ENCODE measurements at regions not wholly inside any gene's neighbourhood (a gene's known extent, or its start where the extent isn't known, plus 50 kb on each side); places are given as distances from the start of the nearest gene placed in this dataset.
"Not testable (repeated sequence)": the region's sequence is repeated elsewhere in the genome, so short reads cannot be mapped to it uniquely, and the experiment has no call there.

- H3K4me1 ChIP-seq (ENCODE audit: insufficient read depth, low read length, severe bottlenecking): no peaks in the 10 kb centered on the region
- no peak for TF ChIP-seq EZH2 (IDR thresholded peaks at IDR 0.05; ENCODE audit: borderline replicate concordance, low read length)
- no peak for TF ChIP-seq CTCF (IDR thresholded peaks at IDR 0.05; ENCODE audit: low read length)
- H3K27ac ChIP-seq (ENCODE audit: low read depth, low read length, poor library complexity, severe bottlenecking): no peak overlapping the region
- H3K9me3 ChIP-seq (ENCODE audit: low read length): no peaks in the 10 kb centered on the region
- H2AFZ ChIP-seq (ENCODE audit: low read length): no peak overlapping the region
- H3K36me3 ChIP-seq (ENCODE audit: insufficient read depth, low read length): no peaks in the 10 kb centered on the region
- no peaks in the 10 kb centered on the region for H3K9me2 ChIP-seq (ENCODE audit: low read depth, low read length)
- no peak overlapping the region for H3K4me2 ChIP-seq (ENCODE audit: low read length)
- H3K9ac ChIP-seq (ENCODE audit: low read length): no peak overlapping the region
- no peaks in the 10 kb centered on the region for H3K27me3 ChIP-seq (ENCODE audit: insufficient read depth, low read length)
- no peaks in the 10 kb centered on the region for H3F3A ChIP-seq (ENCODE audit: insufficient read depth, low read length)
- no peaks in the 10 kb centered on the region for H4K20me1 ChIP-seq (ENCODE audit: insufficient read depth, low read length)
- no peaks in the 10 kb centered on the region for H3K79me2 ChIP-seq (ENCODE audit: insufficient read depth, low read length)
- no peak overlapping the region for H3K4me3 ChIP-seq (ENCODE audit: low read depth, low read length, poor library complexity, severe bottlenecking)
These were observed 520.1 kb upstream of the SMC2 start for GRCh38 chr9:103574056-103574455.

GRCh38 chr9:103586721-103587120 is 507.4 kb upstream of the SMC2 start:
- Histone ChIP-seq H3K9me2 (ENCODE audit: low read depth, low read length) (no peaks in the 10 kb centered on the region), H3K4me2 (ENCODE audit: low read length) (no peak overlapping the region), H3K27ac (ENCODE audit: low read depth, low read length, poor library complexity, severe bottlenecking) (no peak overlapping the region), H3K4me1 (ENCODE audit: insufficient read depth, low read length, severe bottlenecking) (no peaks in the 10 kb centered on the region), H3K9me3 (ENCODE audit: low read length) (no peaks in the 10 kb centered on the region), H2AFZ (ENCODE audit: low read length) (no peak overlapping the region), H3K79me2 (ENCODE audit: insufficient read depth, low read length) (no peaks in the 10 kb centered on the region), H4K20me1 (ENCODE audit: insufficient read depth, low read length) (no peaks in the 10 kb centered on the region), H3K9ac (ENCODE audit: low read length) (no peak overlapping the region), H3F3A (ENCODE audit: insufficient read depth, low read length) (no peaks in the 10 kb centered on the region), H3K36me3 (ENCODE audit: insufficient read depth, low read length) (no peaks in the 10 kb centered on the region), H3K4me3 (ENCODE audit: low read depth, low read length, poor library complexity, severe bottlenecking) (no peak overlapping the region), H3K27me3 (ENCODE audit: insufficient read depth, low read length) (no peaks in the 10 kb centered on the region)
- TF ChIP-seq CTCF (IDR thresholded peaks at IDR 0.05; ENCODE audit: low read length): no peak
- no peak for TF ChIP-seq EZH2 (IDR thresholded peaks at IDR 0.05; ENCODE audit: borderline replicate concordance, low read length)

GRCh38 chr9:103601287-103601686 is 492.8 kb upstream of the SMC2 start:
- H3K79me2 ChIP-seq (ENCODE audit: insufficient read depth, low read length): no peaks in the 10 kb centered on the region
- no peak overlapping the region for H3K4me2 ChIP-seq (ENCODE audit: low read length)
- H3K27me3 ChIP-seq (ENCODE audit: insufficient read depth, low read length): no peaks in the 10 kb centered on the region
- H4K20me1 ChIP-seq (ENCODE audit: insufficient read depth, low read length): no peaks in the 10 kb centered on the region
- H3F3A ChIP-seq (ENCODE audit: insufficient read depth, low read length): no peaks in the 10 kb centered on the region
- no peak overlapping the region for H3K4me3 ChIP-seq (ENCODE audit: low read depth, low read length, poor library complexity, severe bottlenecking)
- H3K9me3 ChIP-seq (ENCODE audit: low read length): no peaks in the 10 kb centered on the region
- H3K9me2 ChIP-seq (ENCODE audit: low read depth, low read length): no peaks in the 10 kb centered on the region
- H3K36me3 ChIP-seq (ENCODE audit: insufficient read depth, low read length): no peaks in the 10 kb centered on the region
- no peak overlapping the region for H3K27ac ChIP-seq (ENCODE audit: low read depth, low read length, poor library complexity, severe bottlenecking)
- H2AFZ ChIP-seq (ENCODE audit: low read length): no peak overlapping the region
- TF ChIP-seq CTCF (IDR thresholded peaks at IDR 0.05; ENCODE audit: low read length): no peak
- H3K9ac ChIP-seq (ENCODE audit: low read length): no peak overlapping the region
- H3K4me1 ChIP-seq (ENCODE audit: insufficient read depth, low read length, severe bottlenecking): no peaks in the 10 kb centered on the region

- H3K27me3 ChIP-seq (ENCODE audit: insufficient read depth, low read length); H3K79me2 ChIP-seq (ENCODE audit: insufficient read depth, low read length); H3K4me3 ChIP-seq (ENCODE audit: low read depth, low read length, poor library complexity, severe bottlenecking); H2AFZ ChIP-seq (ENCODE audit: low read length); H3K9me3 ChIP-seq (ENCODE audit: low read length); H3K9me2 ChIP-seq (ENCODE audit: low read depth, low read length); H4K20me1 ChIP-seq (ENCODE audit: insufficient read depth, low read length); H3K4me2 ChIP-seq (ENCODE audit: low read length); H3F3A ChIP-seq (ENCODE audit: insufficient read depth, low read length); H3K4me1 ChIP-seq (ENCODE audit: insufficient read depth, low read length, severe bottlenecking); H3K27ac ChIP-seq (ENCODE audit: low read depth, low read length, poor library complexity, severe bottlenecking); H3K9ac ChIP-seq (ENCODE audit: low read length); H3K36me3 ChIP-seq (ENCODE audit: insufficient read depth, low read length): not testable (repeated sequence)
These were observed 482.2 kb upstream of the SMC2 start for GRCh38 chr9:103611950-103612349.
